GM19468 (cell line): ENCODE measurements at regions not wholly inside any gene's neighbourhood (a gene's known extent, or its start where the extent isn't known, plus 50 kb on each side); places are given as distances from the start of the nearest gene placed in this dataset.
"Not testable (repeated sequence)": the region's sequence is repeated elsewhere in the genome, so short reads cannot be mapped to it uniquely, and the experiment has no call there.

Experiments
- ATAC-seq: cut with Tn5 transposase; IDR thresholded peaks from one replicate; pipeline ENCODE4 v1.9.1; 2021; ENCODE audit warnings: mild to moderate bottlenecking, moderate library complexity, moderate number of reproducible peaks; ENCODE audit not compliant: unreplicated experiment; ENCODE audit errors: extremely low read depth

DNA sequence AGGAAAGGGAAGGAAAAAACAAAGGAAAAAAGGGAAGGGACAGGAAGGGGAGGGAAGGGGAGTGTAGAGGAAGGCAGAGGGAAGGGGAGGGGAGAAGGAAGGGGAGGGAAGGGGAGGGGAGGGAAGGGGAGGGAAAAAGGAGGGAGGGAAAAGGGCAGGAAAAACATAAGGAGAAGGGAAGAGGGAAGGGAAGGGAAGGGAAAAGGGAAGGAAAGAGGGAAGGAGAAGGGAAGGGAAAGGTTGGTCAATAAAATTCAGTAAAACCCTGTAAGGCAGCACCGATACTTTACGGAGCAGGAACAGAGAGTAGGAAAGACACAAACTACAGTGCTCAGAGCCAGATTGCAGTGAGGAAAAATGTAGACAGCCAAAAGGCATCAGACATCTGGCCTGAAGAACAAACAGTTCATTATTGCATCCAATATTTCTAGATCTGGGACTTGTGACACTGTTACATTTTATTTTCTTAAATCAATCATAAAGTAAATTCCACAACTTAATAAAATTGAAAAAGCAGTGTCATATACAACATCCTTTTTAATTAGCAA lies 322.0 kb downstream of the CRPPA start:
- no peak for ATAC-seq

DNA sequence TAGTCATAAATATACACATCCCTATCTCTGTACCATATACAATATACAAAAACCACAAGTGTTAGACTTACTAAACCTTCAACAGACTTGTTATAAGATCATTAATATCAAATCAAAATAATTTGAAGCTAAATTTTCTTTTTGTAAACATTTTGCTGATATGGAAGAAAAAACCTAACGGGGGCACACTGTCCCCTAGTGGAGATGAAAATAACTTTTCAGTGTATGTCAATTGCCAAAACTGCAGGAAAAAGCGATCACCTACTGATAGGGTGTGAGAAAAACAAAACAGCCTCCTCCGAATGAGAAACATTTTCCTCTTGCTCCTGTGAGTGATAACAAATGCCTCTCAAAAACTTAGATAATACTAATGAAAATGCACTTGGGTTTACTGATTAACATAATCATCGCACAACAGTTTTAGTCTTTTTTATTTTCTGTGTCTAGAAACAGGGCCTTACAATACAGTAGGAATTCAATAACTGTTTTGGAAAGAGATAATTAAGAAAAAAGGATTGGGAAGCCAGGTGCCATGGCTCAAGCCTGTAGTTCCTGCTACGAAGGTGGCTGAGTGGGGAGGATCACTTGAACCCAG lies 322.7 kb downstream of the CRPPA start:
- no peak for ATAC-seq

DNA sequence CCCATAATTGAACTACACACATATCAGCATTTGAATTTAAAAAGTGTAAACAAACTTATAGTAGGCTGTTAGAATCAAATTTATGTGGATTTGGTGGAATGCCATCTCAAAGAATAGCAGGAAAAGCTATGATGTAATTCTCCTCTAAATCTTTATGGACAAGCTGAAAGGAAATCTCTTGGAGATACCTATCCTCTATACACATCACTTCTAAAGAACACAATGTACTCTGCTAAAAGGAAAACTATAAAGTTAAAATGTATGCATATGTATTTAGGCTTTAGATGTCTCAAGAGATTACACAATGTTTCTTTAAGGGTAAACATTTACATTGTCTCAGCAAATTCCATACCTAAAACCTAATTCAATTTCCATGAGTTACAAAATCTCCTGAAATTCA lies 323.3 kb downstream of the CRPPA start:
- no peak for ATAC-seq

DNA sequence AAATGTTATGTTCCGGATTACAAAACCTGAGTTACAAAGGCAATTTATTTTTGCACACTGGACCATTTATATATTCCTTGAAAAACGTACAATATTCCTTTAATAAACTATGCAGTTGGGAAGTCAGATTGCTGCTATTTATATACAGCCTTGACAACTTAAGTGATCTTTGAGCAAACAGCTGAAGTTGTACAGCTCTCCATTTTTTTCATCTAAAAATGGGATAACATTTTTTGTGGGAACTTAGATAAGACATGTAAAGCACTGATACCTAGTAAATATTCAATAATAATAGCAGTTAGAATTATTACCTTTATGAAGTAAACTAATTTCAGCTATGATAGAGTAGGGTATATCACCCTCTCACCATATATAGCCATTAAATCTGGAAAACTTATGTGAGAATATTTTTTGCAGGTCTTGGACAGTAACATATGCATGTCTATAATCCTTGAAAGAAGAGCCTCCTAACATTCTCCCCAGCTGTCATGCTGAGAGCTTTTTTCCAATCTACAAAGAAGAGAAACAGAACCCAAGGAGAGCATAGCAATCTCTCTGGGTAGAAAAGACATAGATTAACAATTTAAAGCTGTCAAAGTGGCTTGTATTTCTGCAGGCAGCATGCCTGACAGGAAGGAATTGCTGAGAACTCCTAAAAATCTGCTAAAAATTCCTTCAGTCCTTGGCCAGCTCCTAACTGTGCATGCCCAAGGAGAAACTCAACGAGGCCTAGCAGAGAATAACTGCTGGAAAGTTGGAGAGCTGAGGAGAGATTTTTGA lies 326.0 kb downstream of the CRPPA start:
- ATAC-seq: no peak

DNA sequence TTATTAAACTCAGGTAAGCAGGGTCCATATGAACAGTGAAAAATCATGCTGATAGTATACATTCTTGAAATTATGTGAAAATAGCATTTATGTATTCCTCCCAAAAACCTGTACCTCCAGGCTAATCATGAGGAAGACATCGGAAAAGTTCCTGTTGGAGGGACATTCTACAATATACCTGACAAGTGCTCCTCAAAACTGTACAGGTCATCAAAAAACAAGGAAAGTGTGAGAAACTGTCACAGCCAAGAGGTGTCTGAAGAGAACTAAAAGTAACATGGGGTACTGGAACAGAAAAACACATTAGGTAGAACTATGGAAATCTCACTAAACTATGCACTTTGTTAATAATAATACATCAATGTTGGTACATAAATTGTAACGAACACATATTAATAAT lies 326.7 kb downstream of the CRPPA start:
- no peak for ATAC-seq

DNA sequence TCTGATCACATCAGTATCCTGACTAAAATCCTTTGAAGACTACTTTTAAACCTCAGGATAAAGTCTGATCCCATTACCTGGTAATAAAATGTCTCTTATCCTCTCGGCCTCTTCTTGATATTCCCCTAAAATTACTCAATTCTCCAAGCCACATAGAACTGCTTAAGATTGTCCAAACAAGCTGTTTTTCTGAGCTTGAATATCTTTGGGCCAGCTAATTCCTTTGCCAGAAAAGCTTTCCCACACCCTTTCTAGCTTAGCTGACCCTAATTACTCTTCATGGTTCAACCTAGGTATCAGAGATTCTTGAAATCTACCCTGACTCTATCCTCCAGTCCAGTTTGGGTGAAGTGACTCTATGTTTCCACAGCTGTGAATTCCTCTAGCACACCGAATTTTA lies 328.6 kb downstream of the CRPPA start:
- ATAC-seq: no peak

DNA sequence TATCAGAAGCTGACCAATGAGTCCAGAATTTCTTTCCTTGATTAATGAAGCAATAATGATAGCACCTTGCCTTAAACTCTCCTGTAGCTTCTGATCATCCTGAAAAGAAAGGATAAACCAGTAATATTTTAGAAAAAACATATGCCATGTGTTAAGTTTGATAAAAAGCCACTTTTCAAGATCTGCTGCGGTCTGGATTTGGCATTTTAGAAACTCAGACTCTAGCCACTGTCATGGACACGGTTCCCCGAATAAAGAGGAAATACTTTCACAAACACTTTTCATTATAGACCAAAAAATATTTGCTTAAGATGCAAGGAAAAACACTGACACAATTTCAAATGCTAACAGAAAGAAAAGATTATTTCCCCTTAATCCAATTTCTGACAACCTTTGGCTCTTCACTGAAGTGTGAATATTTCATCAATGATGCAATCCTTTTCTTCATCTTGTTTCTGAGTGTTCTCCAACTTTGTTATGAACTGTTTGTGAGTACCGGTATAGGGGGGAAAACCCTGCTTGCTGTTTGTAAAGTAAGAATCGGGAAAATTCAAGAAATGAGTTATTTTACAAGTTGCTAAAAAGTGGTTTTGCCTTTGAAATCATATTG lies 329.5 kb downstream of the CRPPA start:
- no peak for ATAC-seq

DNA sequence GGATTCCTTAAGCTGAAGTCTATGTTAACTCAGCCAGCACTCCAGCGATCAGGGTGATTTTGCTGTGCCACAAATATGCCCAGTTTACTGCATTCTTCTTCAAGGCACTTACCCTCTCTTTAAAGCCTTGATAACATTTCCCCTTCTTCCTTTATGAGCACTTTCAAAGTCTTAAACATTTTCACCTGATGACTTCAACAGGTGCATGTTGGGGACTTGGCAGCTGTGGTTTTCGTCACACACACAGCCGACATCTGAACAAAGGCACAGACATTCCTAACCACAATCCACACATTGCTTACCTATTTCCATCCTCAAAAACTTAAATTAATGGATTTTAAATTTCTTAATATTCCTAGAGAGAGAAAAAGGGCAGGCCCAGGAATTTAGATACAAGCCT lies 331.5 kb downstream of the CRPPA start:
- no peak for ATAC-seq

DNA sequence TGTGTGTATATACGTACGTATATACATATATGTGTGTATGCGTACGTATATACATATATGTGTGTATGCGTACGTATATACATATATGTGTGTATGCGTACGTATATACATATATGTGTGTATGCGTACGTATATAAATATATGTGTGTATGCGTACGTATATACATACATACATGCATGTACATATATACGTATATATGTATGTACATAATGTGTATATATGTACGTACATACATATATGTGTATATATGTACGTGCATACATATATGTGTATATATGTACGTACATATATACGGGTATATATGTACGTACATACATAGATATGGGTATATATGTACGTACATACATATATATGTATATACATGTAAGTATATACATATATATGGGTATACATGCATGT lies 332.1 kb downstream of the CRPPA start:
- no peak for ATAC-seq

DNA sequence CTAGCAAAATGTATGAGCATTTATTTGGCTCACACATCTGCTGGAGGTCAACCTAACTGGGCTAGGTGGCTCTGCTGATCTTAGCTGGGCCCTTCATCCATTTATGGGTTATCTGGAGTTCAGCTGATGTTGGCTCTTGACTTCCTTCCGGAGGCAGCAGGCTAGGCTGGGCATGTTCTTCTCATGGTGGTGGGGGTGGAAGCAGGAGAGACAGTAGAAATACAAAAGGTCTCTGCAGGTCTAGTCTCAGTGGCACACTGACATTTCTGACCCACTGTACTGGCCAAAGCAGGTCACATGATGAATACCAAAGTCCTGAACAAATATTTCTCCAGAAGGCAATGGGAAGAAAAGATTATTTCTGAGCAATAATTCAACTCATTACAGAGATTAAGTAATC lies 334.6 kb downstream of the CRPPA start:
- no peak for ATAC-seq

DNA sequence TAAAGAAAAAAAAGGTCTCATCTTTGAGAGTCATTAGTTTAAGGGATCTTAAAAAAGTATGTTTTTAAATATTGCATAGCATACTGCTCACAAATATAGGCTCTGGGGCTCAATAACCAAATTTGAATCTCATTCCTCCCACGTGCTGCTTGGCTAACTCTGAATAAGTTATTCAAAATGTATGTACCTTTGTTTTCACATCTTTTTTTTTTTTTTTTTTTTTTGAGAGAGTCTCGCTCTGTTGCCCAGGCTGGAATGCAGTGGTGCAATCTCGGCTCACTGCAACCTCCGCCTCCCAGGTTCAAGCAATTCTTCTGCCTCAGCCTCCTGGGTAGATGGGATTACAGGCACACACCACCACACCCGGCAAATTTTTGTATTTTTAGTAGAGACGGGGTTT lies 335.6 kb downstream of the CRPPA start:
- ATAC-seq: not testable (repeated sequence)

DNA sequence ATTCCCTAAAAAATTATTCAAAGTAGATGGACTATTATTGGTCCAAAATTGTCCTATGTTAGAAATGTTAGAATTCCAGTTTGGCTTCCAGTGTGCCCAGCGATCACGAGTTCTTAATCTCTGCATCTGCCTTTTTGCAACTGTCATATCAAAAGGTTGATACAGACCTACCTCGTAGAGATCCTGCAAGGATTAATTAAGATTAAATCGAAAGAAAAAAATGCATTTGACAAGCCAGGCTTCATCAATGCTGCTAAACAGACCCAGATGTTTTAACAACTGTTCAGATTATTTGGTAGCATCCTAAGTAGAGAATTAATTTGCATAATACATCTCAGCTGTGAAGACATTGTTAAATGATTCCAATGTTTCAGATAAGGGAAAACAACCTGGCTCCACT lies 336.5 kb downstream of the CRPPA start:
- ATAC-seq: no peak

DNA sequence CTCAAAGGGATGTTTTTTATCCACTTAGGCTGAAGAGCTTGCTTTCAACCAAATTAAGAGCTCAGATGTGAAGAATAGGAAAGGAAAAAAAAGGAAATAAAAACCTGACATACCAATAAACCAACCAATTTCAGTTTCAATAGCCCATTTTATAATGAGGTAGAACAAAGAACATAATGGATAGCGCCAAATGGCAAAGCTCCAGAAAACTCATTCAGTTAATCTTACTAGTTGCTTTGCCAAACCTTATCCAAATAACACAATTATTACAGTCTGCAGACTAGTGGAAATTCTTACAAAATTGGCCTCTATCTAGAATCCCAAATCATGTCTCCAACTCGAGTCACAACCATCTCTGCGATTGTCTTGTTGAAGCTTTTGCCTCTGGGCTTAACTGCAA lies 337.0 kb downstream of the CRPPA start:
- ATAC-seq: no peak

DNA sequence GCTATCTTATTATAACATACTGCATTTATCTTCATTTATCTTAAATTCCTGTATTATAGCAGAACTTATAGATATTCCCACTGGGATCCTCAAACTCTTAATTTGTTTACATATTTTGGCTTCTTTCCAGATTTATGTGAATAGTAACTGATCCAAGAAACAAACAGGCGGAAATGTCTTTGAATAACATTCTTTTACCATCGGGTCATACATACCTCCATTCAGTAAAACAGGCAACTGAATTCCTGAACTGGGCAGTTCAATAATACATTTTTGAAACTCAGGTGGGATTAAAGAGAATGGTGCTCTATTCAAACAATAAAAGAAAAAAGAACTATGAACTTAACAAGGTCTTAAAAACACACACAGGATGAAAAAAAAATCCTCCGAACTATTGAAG lies 337.4 kb downstream of the CRPPA start:
- ATAC-seq: no peak

DNA sequence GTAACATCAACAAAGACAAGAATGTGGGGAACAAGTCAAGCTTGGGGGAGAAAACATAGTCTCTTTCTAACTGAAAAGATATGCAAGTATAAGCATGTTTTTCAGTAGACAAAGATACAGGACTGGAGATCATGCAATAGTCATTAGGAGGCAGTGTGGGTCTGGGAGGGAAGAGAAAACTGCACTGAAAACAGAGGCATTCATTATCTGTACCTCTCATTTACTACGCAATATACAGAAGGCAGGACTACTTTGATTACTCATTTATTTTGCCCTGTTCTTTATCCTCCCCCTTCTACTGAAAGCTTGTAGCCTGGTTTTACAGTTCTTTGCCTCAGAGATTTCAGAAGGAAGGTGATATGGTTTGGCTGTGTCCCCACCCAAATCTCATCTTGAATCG lies 341.2 kb downstream of the CRPPA start:
- ATAC-seq: no peak

DNA sequence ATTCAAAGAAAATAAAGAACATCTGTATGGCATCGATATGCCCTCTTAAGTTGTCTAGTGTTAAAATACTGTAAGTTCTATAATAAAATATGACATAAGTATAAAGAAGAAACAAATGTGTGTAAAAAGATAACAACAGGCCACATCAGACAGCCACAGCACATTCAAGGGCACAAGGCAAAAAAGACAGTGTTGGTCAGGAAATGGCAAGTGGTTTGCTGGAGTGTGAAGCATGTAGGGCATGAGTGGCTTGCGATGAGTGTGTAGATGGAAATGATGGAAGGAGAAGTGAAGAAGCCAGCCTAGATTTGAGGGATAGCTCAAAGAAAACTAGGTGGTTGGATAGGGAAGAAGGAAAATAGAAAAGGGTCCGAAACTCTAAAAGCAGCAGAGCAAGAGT lies 341.6 kb downstream of the CRPPA start:
- no peak for ATAC-seq

DNA sequence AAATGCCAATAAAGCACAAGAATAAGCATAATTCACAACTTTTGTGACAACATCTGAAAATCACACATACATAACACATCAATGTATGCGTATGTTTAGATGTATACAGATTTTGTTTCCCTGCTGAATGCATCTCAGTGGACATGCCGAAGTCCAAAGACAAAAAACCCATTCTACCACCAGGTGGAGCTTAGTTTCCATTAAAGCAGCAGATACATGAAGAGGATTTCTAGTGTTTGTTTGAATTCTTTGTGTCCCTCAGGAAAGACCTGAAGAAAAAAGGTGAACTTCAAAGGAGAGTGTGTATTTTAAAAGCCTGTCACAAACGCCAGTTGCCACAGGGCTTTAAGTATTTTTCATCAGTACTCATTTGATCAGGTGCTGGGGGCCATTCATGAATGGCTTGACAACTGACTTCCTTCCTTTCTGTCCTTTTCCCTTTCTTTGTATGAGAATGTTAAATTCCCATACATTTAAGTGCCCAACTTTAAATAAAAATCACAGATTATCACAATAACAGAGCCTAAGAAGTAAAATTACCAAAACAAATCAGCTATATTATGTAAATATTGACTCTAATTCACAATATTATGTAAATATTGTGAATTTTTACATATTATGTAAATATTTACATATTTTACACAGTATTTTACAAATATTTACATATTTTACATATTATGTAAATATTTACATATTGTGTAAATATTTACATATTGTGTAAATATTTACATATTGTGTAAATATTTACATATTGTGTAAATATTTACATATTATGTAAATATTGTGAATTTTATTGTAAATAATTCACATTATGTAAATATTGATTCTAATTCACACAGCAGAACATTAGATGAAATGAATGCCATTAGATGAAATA lies 343.0 kb downstream of the CRPPA start:
- ATAC-seq: no peak

DNA sequence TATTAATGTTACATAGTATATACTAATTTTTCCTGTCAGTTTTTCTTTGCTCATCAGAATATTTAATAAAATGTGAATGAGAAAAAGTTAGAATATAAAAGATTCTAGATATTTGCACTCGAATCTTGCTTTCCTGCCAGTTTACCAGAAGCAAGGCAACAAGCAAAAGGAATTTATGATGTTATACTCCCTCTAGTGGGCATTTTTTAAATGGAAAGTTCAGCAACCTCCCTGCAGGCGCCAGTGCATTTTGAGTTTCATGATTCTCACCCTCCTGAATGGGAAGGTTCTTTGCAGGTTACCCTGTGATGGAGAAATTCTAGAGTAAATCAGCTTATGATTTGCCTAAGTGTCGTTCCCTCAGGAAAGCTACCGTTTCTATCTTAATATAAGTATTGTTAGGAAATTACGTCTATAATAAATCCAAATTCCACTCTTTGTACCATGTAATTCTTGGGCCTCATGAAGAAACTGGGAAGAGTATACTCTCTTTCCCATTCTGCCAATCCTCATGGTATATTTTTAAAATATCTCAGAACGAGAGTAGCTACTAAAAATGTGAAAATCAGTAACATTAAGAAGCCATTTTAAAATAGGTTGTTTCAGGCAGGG lies 350.0 kb downstream of the CRPPA start:
- peak; percentile 86 for ATAC-seq

DNA sequence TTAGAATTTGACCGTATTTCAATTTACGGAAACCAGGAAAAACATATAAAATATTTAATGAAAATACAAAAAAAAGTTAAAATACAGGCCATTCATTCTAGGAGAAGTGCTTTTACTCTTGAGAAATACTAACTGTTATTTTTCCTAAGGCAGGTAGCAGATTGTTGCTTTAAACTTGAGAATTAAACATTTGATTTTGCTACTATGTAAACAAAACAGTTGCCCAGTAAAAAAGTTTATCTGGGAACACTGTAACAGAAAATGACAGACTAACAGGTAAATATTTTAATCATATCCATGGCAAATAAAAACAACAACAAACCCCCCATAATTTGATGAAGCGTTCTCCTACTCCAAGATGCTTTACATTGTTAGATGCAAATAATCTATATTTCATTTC lies 350.5 kb downstream of the CRPPA start:
- ATAC-seq: no peak

DNA sequence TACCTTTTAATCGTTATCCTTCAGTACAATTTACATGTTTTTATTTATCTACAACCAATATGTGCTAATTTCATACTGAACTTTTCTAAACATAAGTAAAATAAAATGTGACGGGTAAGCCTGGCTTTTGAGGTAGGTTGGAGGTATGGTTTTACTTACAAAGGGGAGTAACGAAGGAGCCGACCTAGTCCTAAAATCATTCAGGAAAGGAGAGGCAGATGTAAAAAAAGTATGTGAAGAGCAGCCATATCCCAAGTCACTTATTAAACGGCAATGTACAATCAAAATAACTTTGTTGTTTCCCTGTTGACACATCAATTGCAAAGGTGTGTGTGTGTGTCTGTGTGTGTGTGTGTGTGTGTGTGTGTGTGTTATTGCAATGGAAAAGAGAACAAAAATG lies 351.3 kb downstream of the CRPPA start:
- no peak for ATAC-seq
